Left ventricle myocardium superior (tissue), 1 donor: ENCODE measurements at regions not wholly inside any gene's neighbourhood (a gene's known extent, or its start where the extent isn't known, plus 50 kb on each side); places are given as distances from the start of the nearest gene placed in this dataset.
A peak's percentile ranks its signal among the peaks of the same experiment; 100 is the strongest.
"Not testable (repeated sequence)": the region's sequence is repeated elsewhere in the genome, so short reads cannot be mapped to it uniquely, and the experiment has no call there.

Source experiments
- ATAC-seq: fragments of 200-7000 bp; cut with Tn5 transposase; one replicate; pipeline ENCODE4 v1.9.1; 2020; ENCODE audit warnings: mild to moderate bottlenecking, moderate library complexity
- DNase-seq: peaks from one replicate; pipeline ENCODE4 v3.0.0-alpha.2; 2020
- intact Hi-C: fragments of 100-400 bp; cut with micrococcal nuclease; formaldehyde crosslinking; loops from one replicate; pipeline ENCODE4 v1.11.0; 2022
- donor health status: DM: no; HTN: yes; CAD: no; lungs with severe emphysema.

DNA sequence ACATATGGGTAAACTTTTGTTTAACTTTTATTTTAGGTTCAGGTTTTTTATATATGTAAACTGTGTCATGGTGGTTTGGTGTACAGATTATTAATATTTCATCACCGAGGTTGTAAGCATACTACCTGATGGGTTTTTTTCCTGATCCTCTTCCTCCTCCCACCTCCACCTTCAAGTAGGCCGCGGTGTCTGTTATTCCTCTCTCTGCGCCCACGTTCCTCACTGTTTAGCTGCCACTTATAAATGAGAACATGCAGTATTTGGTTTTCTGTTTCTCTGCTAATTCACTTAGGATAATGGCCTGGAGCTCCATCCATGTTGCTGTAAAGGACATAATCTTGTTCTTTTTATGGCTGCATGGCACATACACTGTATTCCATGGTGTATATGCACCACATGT lies 1000.0 kb upstream of the CELF2 start:
- ATAC-seq, result no peak
- DNase-seq, result no peak
- intact Hi-C loops, result no loop called here

DNA sequence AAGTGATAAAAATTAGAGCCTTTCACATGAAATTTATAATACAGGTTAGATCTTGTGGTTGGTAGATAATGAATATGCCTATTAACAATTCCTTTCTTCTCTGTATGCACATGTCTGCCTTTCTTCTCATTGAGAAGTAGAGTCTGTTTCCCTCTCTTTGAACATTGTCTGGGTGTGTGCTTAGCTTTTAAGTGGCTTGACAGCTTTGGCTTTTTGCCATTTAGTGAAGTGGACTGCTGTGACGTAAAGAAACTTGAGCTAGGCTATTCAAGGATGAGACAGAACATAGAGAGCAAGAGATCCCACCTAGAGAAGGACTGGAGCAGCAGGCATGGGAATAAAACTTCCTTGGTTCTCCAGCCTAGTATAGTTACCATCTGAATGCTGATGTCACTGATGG lies 996.7 kb upstream of the CELF2 start:
- DNase-seq, result no peak
- intact Hi-C loops, result no loop called here
- no peak for ATAC-seq

DNA sequence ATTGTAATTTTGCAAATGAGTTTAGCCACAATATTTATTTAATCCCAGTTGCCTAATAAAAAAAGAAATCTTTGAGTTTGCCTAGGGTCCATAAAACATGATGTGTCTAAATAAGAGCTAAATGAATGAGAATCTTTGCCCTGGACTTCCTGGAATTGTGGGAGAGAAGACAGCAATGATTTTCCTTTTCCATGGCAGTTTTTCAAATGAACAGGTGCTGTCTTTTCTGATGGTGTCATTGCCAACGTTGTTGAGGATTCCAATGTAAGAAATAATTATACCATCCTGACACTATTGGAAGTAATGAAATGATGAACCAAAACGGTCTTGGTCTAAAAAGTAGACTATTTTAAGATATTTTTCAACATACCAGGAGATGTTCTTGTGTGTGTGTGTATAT lies 984.7 kb upstream of the CELF2 start:
- no peak for ATAC-seq
- DNase-seq, result no peak
- intact Hi-C loops, result no loop called here

GRCh38 chr10:10038348-10038747 lies 979.3 kb upstream of the CELF2 start:
- no peak for DNase-seq
- intact Hi-C loops, result no loop called here
- no peak for ATAC-seq

- DNase-seq, result no peak
- no peak for ATAC-seq
- intact Hi-C loops, result no loop called here
These were observed 978.1 kb upstream of the CELF2 start for GRCh38 chr10:10039595-10039994.

DNA sequence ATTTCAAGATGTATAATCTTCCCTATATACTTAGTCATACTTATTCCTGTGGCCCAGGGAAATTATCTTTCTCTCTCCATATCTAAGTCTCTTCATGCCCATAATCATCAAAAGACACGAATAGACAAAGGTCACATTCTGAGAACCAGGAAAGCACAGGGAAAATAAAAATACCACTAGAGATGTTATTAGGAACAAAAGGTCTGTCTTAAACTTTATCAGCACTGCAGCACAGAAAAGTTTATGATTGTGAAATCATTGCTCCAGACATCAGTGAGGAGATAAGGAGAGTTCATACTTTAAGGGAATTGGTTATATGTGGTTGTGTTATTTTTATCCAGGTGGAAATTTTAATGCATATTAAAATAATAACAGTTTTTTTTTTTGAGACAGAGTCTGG lies 974.6 kb upstream of the CELF2 start:
- ATAC-seq, result no peak
- DNase-seq, result no peak
- intact Hi-C loops, result no loop called here

DNA sequence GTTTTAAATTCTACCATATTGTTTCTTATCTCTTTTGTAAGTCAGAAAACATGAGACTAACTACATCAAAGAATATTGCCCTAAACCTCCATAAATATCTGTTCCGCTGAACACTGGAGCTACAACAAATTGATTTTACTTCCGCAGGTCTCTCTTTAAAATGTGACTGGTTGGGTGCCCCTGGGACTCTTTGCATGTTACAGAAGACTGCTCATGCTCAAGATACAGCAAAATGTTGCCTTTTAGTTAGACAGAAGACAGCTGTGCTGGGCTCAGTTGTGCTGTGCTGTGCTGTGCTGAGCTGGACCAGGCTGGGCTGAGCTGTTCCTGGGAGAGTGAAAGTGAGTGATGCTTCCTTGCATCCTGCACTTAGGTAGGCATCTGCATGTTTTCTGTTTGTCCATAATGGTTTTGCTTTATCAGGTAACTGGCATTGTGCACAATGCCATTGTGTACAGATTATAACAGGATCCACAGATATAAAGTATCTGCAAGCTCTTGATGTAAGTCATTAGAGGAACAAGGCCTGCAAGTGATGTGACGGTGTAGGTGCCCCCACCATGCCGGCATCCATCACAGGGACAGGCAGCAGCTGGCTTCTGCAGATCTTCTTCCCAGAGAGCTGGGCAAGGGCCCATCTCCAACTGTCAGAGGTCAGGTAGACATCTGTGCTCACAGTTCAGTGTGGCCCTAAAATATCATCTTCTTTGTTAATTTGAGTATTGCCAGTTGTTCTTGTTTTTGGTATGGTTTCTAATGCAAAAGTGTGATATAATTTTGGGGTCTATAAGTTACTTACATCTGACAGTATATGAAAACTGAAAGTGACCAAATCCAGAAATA lies 972.5 kb upstream of the CELF2 start:
- intact Hi-C loops, result no loop called here
- no peak for DNase-seq
- ATAC-seq, result no peak

DNA sequence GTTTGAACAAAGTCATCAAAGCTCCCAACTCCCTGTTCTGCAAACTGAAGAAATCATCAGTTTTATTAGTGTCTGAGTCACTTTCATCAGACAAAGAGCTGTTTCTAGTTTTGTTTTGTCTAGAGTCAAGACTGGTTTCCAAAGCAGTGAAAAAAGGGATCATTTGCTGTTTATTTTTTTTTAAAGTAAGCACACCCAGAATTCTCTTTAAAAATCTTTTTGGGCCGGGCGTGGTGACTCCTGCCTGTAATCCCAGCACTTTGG lies 972.0 kb upstream of the CELF2 start:
- intact Hi-C loops, result no loop called here

GRCh38 chr10:10047426-10047825 lies 970.2 kb upstream of the CELF2 start:
- intact Hi-C loops, result no loop called here
- DNase-seq (no peak), ATAC-seq (no peak)

More for the DNA sequence above, 972.0 kb upstream of the CELF2 start:
- ATAC-seq, result no peak
- no peak for DNase-seq

DNA sequence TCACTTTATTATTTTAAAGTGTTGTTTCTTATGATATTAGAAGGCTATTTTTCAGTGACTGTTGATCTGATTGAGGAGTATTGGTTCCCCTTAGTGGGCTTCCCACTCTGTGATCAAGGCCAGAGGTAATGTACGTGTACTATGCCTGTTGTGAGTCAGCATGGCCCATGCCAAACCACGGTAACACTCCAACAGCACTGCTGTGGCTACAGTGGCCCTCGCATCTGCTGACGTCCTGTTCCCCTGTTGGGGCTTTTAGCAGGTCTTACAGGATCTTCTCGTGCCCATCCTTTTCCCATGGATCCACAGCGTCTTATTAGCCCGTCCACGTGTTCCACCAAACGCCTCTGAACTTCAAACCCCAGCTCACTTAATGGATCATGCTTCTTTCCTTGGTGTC lies 964.6 kb upstream of the CELF2 start:
- DNase-seq (no peak), ATAC-seq (no peak)
- intact Hi-C loops, result no loop called here

GRCh38 chr10:10054466-10054865 lies 963.2 kb upstream of the CELF2 start:
- no peak for ATAC-seq
- intact Hi-C loops, result no loop called here

DNA sequence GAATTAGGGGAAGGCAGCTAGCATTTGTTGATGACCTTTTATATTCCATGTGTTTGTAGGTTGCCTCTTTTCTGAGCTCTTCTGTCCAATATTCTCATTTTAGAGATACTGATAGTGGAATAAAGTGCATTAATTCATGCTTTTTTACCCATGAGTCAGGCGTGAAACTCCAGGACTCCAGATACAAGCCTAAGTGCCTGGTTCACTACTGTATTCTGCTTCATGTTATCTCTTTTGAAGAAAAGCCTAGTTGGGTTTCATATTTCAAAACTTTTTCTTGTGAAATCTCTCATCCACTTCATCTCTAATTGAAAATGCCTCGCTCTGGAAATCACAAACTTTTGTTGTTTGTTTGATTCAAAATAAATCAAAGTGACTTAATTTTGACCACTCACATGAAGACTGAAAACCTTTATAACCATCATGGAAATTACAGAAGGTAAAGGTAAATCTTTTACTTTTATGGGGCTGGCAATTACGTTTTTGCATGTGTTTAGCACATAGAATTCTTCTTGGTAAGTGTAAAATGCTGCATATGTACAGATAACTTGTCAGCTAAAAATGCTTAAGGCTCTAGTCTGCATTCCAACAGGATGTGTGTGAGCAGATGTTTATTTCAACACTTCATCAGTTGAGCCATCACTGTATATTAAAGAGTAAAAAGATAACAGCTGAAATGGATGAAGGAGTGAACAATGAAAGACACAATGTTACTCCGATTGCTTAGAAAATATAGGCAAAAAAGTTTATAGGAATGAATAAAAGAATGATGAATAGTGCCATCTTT lies 961.8 kb upstream of the CELF2 start:
- intact Hi-C loops, result no loop called here
- DNase-seq (no peak), ATAC-seq (no peak)

More at GRCh38 chr10:10054466-10054865, 963.2 kb upstream of the CELF2 start:
- no peak for DNase-seq

GRCh38 chr10:10056961-10057360 lies 960.7 kb upstream of the CELF2 start:
- intact Hi-C loops, result no loop called here
- DNase-seq (no peak), ATAC-seq (peak; percentile 63)

DNA sequence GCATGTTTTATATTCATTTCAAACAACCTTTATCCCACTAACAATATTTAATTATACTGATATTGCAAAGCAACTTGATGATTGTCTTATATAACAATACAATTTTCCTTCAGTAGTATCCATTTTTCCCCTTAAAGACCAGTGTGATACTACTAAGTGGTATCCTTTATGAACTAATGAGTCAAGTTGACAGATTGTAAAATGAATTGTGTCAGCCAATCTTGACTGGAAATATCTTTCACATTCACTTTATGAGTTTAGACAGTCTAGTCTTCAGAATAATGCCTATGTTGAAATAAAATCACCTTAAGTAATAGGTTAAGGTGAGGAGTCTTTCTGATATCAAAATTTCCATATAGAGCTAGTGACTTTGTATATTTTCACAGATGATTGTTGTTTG lies 950.0 kb upstream of the CELF2 start:
- DNase-seq (no peak), ATAC-seq (no peak)
- intact Hi-C loops, result no loop called here

DNA sequence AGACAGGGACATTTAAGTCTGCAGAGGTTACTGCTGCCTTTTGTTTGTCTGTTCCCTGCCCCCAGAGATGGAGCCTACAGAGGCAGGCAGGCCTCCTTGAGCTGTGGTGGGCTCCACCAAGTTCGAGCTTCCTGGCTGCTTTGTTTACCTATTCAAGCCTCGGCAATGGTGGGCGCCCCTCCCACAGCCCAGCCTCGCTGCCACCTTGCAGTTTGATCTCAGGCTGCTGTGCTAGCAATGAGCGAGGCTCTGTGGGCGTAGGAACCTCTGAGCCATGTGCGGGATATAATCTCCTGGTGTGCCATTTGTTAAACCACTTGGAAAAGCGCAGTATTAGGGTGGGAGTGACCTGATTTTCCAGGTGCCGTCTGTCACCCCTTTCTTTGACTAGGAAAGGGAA lies 942.8 kb upstream of the CELF2 start:
- DNase-seq, intact Hi-C loops, ATAC-seq: not testable (repeated sequence)

DNA sequence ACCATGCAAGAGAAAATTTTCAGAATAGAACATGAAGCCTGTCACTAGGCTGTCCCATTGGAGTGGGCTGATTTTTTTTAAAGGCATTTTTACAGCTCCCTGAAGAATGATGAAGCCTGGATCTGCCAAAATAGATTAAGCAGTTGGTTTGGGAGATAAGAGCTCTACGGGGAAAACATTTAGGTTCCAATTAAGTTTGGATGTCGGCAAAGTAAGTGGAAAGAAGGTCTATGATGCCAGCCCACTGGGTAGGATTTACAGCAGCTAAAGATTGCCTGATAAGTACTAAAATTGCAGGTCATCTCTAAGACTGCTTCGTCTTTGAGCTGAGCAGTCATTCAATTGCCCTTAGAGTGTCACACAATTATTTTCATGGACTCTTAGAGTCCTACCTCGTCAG lies 939.2 kb upstream of the CELF2 start:
- intact Hi-C loops, result no loop called here
- no peak for ATAC-seq
- DNase-seq, result no peak

DNA sequence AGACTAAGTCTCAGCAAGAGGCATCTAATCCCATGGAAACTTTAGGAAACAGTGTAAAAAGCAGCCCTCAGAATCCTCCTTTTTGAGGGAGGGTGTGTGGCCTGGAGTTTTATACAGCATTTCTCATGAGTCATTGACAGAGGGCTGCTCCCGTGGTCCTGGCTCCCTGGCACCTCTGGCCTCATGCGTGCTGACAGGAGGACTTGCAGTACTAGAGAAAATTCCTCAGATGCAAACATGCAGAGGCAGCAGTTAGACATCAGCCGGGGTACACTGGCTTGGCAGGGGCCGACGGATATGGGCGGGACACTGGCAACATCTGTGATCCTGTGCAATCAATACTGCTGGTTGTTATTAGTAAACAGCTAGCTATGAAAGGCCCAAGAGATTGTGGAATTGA lies 925.1 kb upstream of the CELF2 start:
- intact Hi-C loops, result no loop called here
- DNase-seq (peak; percentile 49), ATAC-seq (peak; percentile 64)

DNA sequence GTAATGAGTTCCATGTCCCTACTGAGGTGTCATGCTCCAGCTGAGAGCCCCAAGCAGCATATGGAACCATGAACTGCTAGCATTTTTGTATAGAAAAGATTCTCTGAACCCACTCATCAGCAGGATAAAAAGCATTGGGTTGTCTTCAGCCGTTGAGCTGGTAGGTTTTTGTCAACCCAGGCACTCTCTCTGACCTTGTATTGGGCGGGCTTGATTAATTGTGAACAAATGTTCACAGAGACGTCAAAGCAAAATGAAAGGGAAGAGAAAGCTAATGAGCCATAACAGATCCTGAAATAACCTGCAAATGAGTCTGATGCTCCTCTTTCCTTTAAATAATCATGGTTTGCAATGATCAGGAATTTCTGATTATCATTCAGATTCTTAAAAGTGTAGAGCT lies 924.7 kb upstream of the CELF2 start:
- intact Hi-C loops, result no loop called here
- ATAC-seq, result no peak
- DNase-seq, result no peak

DNA sequence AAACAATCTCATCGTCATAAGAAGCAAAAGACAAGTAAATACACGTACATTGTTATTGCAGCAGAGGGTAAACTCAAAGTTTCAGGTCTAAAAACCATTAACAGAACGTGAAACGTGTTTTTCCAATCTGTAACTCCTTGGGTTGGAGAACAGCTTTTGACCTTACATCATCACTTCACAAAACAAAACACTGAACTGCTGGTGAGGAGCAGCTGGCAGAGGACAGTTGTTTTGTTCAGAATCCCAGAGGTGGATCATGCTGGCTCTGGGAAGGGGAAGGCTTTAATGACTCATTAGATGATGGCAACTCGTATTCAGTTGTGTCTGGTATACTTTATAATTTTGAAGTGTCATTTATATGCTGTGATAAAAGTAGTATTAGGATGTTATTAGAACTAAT lies 923.0 kb upstream of the CELF2 start:
- no peak for DNase-seq
- ATAC-seq, result no peak
- intact Hi-C loops, result no loop called here

DNA sequence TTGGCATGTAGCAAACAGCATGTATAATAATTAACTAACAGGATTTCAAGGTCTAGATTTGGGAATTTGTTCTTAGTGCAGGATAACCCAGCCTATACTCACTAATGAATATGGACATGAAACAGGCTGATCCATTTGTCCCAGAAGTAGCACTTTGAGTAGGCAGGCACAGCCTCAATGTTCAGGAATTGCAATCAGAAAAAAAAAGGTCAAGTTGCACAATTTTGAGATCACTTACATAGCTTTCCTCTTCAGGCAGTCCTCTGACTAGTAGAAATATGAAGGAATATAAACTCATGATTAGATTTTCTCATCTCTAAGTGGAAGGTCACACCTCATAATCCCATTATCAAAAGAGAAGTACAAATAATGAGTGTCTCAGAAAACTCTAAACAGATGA lies 921.4 kb upstream of the CELF2 start:
- DNase-seq (no peak), ATAC-seq (no peak)
- intact Hi-C loops, result no loop called here

GRCh38 chr10:10096898-10097297 lies 920.8 kb upstream of the CELF2 start:
- ATAC-seq, result peak; percentile 63
- intact Hi-C loops, result no loop called here
- DNase-seq, result no peak
